NCI-H345 (cell line): ENCODE measurements at regions not wholly inside any gene's neighbourhood (a gene's known extent, or its start where the extent isn't known, plus 50 kb on each side); places are given as distances from the start of the nearest gene placed in this dataset.
"Not testable (repeated sequence)": the region's sequence is repeated elsewhere in the genome, so short reads cannot be mapped to it uniquely, and the experiment has no call there.

Source experiments
- DNase-seq: peaks from one replicate; lab custom pipeline; 2025; lab: John Stamatoyannopoulos, UW

DNA sequence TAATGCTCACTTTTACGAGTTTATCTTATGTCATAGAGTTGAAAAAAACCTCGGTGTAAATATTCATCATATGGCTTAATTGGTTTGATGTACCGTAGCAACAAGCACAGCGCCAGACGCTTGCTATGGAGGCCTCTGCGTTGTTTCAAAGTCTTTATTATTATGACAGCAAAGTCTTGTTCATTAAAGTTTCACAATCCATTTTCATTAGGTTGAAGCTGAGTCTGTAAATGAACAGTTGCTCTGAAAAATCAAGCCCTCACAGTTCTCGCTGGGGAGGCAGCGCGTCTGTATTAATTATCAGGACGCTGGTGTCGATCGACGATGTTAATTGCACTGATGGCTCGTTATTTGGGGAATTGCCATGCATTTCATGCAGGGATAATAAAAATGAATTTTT, 185.6 kb downstream of the INSC start:
- no peak for DNase-seq

DNA sequence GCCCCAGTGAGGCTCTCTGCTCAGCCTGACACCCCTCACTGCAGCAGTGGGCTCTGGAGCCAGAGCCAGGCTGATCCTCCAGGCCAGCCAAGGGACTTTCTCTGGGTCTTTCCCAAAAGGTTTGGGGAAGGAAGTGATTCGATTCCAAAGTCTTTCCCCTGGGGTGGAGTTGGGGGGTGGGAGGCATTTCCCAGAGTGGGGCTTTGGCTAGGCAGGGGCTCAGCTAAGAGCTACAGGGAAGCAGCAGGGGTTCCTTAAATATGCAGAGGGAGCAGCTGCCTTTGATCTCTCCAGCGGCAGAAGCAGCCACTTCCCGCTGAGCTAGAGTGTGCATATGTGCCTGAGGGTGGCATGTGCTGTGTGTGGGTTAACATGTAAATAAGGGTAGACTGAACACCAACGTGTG, 192.9 kb downstream of the INSC start:
- peak; percentile 85 for DNase-seq

DNA sequence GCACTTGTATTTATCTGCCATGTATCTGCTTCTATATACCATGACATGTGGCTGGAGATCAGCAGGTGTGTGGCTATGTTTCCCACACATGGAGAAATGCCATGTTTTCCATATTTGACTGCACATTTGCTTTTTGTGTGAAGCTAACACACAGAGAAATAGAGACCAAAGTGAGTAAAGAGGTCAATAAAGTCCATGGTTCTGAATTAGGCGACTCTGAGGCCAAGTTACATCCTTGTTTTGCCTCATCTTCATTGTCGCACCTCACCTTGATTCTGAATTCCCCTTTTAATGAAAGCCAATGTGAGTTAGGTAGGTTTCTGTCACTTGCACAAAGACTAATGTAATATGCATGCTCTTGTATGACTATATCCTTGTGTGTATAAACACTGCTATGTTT, 194.1 kb downstream of the INSC start:
- no peak for DNase-seq

DNA sequence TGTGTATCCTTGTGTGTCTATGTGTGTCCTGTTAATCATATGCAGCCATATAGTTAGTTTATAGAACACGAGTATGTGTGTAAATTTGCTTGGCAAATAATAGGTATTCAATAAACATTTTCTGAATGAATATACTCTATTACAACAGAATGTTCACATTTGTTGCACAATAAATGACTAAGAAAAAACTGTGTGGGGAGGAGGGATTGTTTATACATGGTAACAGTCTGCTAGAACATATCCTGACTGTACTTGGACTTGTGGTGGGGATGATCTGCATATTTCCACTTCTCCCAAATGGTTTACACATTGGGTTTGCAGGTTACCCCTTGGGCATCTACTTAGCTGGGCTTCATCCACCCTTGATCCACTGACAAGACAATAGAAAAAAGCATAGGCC, 194.6 kb downstream of the INSC start:
- no peak for DNase-seq

DNA sequence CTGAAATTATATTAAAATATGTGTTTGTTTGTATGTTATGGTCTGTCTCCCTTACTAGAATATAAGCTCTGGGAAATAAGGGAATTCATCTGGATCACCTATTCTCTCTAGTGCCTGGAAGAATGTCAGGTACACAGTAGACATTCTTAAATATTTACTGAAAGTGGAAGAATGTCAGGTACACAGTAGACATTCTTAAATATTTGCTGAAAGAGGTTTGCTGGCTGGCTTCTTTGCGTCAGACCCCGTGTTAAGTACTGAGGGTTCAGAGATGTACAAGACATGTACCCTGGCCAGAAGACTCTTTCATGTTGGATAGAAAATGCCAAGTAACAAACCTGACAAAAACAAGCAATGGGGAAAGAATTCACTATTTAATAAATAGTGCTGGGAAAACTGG, 199.1 kb downstream of the INSC start:
- DNase-seq: no peak

DNA sequence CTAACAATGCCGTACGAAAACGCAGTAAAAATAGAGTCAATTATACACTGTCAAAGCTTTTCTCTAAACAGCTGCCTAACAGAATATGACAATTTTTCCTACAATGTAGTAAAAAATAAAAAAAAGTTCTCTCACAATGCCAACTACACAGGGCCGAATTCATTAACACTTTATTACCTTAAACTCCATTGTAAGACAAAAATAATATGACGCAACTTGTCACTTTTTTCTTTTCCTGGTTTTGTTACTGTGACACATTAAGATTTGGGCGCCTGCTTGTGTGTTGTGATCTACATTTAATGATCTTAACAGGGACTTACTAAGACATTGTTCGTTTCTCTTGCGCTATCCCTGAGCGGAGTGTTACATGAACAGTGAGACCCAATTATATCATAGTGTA, 204.1 kb downstream of the INSC start:
- no peak for DNase-seq

DNA sequence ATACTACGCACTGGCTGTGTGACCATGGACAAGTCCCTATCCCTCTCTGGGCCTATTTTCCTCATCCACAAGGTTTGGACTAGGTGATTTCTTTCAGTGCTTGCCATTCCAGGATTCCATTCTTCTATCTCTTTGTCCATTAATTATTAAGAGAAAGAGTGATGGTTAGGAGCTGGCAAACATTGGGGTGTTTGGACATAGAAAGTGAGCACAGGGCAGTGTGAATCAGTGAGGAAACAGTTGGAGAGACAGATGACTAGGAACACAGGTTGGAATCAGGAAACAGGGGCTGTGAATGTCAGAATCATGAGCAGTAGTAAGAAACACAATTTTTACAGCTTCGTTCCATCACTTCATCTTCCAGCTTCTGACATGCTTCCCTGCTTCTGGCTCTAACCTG, 211.8 kb downstream of the INSC start:
- no peak for DNase-seq

DNA sequence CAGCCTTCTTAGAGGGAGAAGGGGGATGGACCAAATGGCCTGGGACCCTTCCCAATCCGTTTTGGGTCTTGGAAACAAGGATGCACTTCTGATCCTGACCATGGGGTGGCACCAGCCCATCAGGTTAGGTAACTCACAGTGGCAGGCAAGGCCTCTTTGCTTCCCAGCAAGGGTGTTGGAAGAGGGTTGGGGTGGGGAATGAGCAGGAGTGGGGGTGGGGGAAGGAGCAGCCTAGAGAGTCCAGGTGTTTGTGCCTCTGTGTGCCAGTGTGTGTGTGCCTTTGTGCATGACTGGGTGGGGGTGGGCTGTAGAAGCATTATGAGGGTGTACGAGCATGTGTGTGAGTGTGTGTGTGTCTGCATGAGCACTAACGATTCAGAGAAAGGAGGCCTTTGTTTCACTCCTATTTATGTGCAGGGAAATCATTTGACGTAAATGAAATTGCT, 213.1 kb downstream of the INSC start:
- DNase-seq: peak; percentile 77

DNA sequence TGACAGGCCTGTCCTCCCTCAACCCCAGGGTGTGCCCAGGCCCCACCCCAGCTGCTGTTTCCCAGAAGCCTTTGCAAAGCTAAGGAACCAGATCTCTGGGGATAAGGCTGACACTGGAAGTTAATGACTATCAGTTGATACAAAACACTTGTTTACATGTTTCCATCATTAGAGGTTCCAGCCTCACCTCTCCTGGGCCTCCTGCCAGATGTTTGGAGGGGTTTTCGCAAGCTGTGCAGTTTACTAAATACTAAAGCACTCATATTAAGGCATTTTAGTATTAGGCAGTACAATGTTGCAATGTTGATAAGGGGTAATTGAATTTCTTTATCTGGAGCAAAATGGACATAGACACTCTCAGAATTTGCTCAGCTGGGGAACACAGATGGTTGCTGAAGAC, 218.7 kb downstream of the INSC start:
- DNase-seq: no peak

DNA sequence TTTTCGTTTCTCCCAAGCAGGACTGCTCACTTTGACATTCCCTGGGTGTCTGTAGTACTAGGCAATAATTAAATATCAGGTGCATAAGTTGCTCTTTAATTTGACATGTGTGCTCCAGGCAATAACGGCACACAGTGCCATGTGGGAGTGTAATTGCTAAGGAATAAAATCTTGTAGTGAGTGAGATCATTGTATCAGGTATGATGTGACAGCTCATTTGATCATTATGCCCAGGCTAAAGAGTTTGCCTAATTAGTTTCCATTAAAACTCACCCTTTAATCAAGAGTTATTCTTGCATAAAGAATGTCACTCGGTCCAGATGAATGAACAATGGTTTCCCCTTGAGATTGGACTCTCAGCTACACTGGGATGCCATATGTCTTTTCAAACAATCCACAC, 220.0 kb downstream of the INSC start:
- no peak for DNase-seq

DNA sequence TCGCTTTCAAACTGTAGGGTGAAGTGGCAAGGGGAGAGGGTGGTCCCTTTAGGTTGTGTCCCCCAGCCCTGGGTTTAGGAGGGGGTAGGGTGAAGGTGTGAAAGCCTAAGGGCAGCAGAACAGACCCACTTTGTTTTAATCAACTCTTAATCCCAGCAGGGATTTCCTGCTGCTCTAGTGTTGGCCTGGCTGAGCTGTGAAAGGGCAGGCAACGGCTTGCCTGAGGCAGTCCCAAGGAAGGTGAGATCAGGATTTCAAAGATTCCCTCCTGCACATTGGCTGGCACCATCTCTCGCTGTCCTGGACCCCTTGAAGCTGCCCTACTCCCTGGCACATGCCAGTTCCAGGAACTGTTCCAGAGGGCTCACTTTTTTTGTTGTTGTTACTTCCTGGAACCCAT, 221.3 kb downstream of the INSC start:
- no peak for DNase-seq

DNA sequence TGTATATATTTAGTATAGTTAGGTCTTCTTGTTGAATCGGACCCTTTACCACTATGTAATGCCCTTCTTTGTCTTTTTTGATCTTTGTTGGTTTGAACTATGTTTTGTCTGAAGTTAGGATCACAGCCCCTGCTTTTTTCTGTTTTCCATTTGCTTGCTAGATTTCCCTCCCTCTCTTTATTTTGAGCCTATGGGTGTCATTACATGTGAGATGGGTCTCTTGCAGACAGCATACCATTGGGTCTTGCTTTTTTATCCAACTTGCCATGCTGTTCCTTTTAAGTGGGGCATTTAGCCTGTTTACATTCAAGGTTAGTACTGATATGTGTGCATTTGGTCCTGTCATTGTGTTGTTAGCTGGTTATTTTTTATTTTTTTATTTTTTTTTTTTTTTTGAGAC, 224.6 kb downstream of the INSC start:
- DNase-seq: no peak

DNA sequence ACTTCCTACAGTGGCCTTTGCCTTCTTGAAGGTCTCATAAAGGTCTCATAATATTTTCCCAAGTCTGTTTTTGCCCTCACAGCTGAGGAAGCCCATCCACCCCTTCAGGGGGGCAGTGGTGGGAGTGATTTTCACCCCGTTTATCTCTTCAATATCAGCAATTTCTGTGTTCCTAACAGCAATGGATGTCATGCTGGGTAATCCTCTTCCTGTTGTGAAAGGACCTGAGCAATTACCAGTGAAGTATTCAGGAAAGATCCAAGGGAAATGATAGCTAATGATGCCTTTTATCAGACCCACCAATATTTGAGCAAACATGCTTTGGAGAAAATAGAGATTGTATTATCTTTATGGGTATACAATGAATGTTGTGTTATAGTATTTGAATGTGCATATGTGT, 226.9 kb downstream of the INSC start:
- DNase-seq: no peak

DNA sequence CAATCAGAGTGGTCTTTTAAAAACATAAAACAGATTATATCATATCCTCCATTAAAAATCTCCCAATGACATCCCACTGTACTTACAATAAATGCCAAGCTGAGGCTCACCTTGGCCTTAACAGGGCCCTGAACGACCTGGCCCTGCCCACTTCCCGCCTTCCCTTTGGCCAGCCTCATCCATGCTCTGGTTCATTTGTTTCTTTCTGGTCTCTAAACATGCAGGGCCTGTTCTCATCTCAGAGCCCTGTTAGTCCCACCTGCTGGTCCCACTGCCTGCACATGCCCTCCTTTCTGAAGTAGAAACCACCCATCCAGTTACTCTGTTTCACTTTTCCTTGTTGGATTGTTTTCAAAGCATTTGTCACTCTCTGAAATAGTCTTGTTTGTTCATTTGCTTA, 227.4 kb downstream of the INSC start:
- peak; percentile 31 for DNase-seq

DNA sequence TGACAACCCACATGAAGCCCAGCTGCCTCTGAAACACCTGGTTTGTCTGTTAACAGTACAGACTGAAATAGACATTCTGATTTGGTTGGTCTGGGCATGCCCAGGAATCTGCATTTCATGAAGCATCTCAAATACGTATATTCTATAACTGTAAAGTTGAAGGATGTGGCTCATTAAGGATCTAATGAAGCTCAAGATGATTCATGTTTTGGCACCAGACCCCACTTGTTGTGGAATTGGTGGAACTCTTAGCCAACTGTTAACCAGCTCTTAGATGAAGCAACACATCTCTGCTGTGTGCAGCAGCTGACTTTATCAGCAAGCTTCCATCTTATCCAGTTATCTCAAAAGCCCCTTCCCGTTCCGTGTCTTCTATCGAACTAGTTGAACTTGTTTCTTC, 232.2 kb downstream of the INSC start:
- no peak for DNase-seq

DNA sequence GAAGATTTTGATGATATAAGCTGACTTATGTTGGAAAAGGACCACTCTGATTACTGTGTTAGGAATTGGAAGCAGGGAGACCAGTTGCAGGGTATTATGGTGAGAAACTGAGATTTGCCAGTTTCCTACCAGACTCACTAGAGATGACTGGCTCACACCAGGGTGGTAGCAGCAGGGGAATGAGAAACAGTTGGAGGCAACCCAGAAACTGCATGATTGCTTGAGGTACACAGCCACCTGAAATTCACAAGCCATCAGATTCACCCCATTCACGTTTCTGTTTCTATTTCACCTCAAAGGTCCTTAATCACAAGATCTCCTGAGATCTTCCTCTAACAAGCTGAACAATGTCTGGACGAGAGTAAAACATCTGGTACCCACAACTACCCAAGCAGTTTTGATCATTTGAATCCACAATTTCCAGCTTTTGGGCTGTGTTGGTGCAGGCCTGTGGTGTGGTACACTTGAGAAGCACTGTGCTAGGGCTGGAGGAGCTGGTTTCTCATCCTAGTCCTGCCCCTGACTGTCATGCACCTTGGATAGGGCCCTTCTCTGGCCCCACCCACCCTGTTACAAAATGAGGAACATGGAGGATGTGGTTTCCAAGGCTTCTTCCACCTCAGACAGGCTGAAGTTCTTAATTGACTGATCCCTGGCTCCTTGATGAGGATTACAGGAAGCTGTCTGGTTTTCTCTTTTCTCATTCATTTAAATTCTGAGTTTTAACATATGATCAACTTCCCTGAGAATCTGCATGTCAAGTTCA, 233.4 kb downstream of the INSC start:
- no peak for DNase-seq

DNA sequence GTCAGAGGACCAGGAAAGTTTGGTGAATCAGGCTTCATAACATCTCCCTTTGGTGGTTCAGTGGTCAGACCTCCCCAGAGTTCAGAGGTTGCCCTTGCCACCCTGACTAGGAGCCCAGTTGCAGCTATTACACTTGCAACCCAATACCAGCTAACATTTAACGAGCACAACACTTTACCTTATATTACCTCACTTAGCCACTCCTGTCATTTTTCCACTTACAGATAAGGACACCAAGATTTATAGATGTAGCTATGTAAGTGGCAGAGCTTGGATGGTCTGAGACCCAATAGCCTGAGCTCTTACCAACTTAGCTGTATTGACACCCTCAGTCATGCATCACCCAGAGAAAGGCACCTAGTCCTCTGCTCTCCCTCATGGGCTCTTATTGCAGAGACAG, 234.7 kb downstream of the INSC start:
- DNase-seq: no peak

DNA sequence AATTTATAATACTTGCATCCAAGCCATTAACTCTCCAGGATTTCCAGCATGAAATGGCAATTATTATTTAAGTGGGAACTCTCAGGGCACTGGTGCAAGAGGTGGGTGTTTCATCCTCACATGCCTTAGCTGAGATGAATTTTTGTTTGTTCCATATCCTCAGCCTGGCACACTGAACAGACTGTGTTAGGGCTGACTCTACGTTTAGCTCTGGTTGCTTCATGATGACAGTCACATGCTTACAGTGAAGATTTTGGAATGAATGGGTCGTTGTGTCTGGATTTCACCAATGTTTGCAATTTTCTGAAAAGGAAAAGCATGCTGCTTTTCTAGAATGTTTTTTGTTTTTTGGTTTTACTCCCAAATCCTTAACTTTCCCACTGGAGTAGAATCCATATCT, 246.6 kb downstream of the INSC start:
- no peak for DNase-seq

DNA sequence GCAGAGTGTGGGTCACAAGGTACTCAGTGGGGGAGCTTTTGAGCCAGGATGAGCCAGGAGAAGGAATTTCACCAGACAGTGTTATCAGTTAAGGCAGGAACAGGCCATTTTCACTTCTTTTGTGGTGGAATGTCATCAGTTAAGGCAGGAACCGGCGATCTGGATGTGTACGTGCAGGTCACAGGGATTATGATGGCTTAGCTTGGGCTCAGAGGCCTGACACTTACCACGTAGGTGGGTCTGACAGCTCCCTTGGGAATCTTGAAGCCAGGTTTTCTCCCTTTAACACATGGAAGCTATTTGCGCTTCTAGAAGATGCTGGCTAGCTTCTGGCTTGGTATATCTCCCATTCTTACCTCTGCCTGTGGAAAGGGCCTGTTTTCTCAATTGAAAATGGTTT, 250.6 kb downstream of the INSC start:
- DNase-seq: not testable (repeated sequence)

DNA sequence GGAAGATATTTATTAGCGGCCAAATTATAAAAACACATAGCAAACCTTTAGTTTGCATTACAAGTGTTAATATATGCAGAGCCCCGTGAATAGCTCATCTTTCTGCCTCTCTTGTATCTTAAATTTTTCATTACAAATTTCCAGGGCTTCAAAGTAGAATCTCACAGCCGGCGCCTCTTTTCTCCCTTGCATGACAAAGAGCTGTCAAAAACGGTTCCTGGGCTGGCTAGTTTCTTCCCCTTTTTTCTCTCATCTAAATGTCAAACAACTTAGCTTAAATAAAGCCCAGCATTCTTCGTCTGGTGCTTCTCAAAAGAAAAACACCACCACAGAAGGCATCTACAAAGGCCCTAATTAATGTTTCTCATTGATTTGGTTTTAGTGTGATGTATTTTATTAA, 253.0 kb downstream of the INSC start:
- no peak for DNase-seq

DNA sequence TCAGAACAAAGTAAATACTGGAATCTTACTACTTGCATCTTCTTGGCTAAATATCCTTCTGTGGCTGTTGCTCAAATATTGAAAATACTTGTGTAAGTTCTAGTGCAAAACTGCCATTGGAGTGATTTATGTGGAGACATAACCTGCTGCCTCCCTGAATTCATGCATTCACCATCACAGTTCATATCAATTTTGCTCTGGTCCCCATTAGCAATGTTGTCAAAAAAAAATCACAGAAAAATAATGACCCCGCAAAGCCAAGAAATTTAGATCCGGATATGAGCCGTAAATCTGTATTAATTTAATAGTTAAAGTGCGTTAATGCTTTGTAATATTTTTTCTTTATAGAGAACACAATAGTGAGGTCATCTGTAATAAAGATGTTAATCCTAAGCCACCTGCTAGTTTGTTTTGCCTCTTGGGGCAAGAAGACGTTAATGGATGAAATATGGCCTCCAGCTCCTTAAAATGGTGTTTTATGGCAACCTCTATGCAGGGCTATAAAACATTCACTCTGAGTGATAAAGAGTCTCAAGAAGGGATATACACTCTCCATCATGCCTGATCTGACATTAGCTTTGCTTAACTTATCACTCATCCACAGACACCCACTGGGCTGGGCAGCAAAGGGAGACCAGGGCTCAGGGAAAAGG, 255.9 kb downstream of the INSC start:
- DNase-seq: no peak

DNA sequence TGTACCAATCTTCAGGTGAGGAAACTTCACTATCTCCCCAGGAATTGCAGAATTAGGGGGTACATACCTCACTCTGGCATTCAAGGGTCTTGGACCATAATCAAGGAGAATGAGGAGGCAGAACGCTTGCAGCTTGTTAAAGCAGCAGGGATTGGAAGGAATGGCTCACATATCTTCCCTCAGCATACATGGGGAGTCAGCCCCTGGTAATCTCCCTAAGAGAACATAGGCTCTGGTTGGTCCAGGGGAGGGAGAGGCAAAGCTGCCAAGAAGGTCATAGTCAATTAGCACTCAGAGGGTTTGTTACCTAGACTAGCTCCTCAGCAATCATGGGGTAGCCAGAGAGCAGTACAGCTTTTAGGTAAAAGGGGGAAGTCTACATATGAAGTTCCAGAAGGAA, 256.8 kb downstream of the INSC start:
- no peak for DNase-seq

DNA sequence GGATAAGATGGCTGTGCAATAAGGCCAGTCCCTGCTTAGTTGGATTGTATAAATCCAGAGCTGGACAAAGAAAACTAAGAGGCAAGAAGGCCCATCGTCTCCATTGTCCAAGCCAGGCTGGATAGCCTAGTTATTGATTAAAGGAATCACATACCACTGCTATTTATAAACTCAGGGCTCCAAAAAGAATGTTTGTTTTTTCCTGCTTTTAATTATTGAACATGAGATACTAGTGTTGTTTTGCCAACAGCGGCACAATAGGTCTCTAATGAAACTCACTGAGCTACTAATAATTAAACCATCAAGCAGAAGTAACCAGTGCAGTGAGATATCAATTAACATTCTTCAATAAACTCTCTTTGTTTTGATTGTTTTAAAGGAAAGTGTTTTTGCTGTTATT, 259.7 kb downstream of the INSC start:
- no peak for DNase-seq

DNA sequence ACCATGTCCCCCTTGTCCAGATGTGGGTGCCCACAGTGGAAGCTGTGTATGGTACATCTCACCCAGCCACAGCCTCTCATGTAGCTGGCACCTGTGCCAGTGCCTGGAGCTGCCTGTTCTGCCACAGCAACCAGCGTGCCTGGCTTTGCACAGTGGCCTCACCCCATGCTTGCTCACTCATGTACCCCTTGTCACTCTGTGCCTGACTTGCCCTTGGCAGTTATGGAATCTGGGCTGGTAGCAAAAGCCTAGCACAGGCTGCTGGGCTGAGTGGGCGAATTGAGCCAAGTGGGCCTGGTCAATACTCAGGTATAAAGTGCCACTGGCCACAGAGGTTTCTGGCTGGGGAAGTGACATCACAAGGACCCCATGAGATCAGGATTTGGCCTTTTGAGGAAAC, 264.2 kb downstream of the INSC start:
- DNase-seq: no peak
